ENCODE measurements at regions not wholly inside any gene's neighbourhood (a gene's known extent, or its start where the extent isn't known, plus 50 kb on each side); places are given as distances from the start of the nearest gene placed in this dataset.

DNA sequence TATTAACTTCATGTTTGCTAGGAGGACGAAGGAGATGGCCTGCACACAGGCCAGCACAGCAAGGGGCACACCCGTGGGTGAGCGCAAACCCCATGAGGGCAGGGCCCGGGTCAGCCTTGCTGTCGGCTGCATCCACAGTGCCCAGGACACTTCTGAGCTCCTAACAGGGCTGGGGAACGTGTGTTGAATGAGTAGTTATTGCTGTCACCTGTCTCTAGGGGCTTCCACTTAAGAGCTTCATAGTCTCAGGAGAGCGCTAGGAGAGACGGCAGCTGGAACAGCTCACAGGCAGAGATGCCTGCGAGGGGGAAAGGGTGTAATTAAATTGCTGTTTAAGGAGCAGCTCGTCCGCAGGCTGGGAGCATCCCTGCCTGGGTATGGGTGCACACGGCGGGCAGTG, 91.4 kb upstream of the NEURL1B start:
- ATAC-seq, result no peak
- H3K4me3 ChIP-seq, result no peak overlapping the region
- in situ Hi-C loops (cut with MboI; ENCODE audit: low sequenced_read_pairs in 4 of 4) (no loop called here), intact Hi-C loops (cut with DNase I; ENCODE audit: low total_unique reads) (no loop called here)
- TF ChIP-seq POLR2A (IDR thresholded peaks at IDR 0.05), result no peak
- TF ChIP-seq, protein P1, sequence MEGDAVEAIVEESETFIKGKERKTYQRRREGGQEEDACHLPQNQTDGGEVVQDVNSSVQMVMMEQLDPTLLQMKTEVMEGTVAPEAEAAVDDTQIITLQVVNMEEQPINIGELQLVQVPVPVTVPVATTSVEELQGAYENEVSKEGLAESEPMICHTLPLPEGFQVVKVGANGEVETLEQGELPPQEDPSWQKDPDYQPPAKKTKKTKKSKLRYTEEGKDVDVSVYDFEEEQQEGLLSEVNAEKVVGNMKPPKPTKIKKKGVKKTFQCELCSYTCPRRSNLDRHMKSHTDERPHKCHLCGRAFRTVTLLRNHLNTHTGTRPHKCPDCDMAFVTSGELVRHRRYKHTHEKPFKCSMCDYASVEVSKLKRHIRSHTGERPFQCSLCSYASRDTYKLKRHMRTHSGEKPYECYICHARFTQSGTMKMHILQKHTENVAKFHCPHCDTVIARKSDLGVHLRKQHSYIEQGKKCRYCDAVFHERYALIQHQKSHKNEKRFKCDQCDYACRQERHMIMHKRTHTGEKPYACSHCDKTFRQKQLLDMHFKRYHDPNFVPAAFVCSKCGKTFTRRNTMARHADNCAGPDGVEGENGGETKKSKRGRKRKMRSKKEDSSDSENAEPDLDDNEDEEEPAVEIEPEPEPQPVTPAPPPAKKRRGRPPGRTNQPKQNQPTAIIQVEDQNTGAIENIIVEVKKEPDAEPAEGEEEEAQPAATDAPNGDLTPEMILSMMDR (IDR thresholded peaks at IDR 0.05 in 4 of 5, conservative IDR thresholded peaks at IDR 0.05 in 1 of 5), result no peak
- H3K9me3 ChIP-seq, result no peaks in the 10 kb centered on the region
- H3K36me3 ChIP-seq, result no peaks in the 10 kb centered on the region
- H3K4me1 ChIP-seq, result peaks cover 0 to 3% of the 10 kb centered on the region in 2 donors
- peak overlapping the region in 2 of 4 donors; percentile 5 to 46 for H3K27ac ChIP-seq
- no peaks in the 10 kb centered on the region for H3K27me3 ChIP-seq
- no peak for DNase-seq

DNA sequence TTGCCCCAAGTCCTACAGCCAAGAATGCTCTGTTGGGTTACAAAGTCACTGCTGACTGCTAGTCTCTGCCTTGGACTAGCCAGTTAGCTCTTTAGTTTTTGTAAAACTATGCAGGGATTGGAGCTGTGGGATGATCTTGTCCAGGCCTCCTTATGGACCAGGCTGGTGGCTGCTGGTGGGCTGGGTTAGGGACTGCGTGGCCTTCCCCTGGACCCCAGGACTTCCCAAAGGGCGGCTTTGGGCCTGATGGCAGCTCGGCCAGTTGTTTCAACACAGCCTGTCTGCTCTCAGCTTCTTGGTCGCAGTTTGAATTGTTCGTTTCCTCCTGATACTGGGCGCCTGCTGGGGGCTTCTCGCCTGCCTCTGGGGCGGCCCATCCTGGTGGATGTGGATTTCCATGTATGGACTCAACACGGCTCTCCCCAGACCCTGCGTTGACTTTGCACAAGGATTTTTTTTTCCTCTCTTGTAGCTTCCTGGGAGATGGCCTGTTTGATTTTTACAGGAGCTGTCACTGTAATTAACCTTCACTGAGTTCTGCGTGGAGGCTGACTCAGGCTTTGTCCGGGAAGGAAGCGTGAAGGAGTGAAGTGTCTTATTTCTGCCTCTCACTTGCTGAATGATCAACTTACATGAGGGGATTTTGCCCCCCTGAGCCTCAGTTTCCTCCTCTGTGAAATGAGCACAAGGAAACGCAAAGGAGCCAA, 91.9 kb upstream of the NEURL1B start:
- Histone ChIP-seq H3K4me3 (no peak overlapping the region), H3K27me3 (no peaks in the 10 kb centered on the region), H3K4me1 (peaks cover 0 to 3% of the 10 kb centered on the region in 2 donors), H3K36me3 (no peaks in the 10 kb centered on the region), H3K9me3 (no peaks in the 10 kb centered on the region), H3K27ac (no peak overlapping the region)
- DNase-seq, result no peak
- in situ Hi-C loops (cut with MboI; ENCODE audit: low sequenced_read_pairs in 4 of 4), result no loop called here
- intact Hi-C loops (cut with DNase I; ENCODE audit: low total_unique reads), result no loop called here
- TF ChIP-seq, protein P1 (IDR thresholded peaks at IDR 0.05 in 4 of 5, conservative IDR thresholded peaks at IDR 0.05 in 1 of 5), result no peak
- TF ChIP-seq POLR2A (IDR thresholded peaks at IDR 0.05), result no peak
- ATAC-seq, result no peak

DNA sequence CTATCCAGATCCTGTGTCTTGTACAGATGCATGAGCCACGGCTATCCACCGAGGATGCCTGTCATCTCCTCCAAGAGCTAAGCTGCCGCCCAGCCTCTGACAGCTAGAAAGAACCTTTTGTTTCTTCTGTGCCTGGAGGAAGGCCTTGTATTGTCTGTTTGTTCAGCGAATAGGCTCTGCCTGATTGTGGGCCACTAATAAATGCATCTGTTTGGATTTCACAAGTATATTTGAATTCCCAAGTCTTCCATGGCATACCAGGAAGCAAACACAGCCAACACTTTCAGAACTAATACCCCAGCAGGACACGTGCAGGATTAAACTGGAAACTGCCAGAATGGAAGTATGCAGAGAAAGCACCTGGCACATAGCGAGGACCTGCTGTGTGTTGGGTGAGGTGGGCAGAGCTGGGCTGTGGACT, 92.7 kb upstream of the NEURL1B start:
- in situ Hi-C loops (cut with MboI; ENCODE audit: low sequenced_read_pairs in 4 of 4), result no loop called here
- TF ChIP-seq POLR2A (IDR thresholded peaks at IDR 0.05), result no peak
- TF ChIP-seq, protein P1 (IDR thresholded peaks at IDR 0.05 in 4 of 5, conservative IDR thresholded peaks at IDR 0.05 in 1 of 5), result no peak
- H3K4me1 ChIP-seq, result peaks cover 0 to 3% of the 10 kb centered on the region in 2 donors
- H3K27ac ChIP-seq, result no peak overlapping the region
- no peaks in the 10 kb centered on the region for H3K36me3 ChIP-seq
- intact Hi-C loops (cut with DNase I; ENCODE audit: low total_unique reads), result no loop called here
- H3K4me3 ChIP-seq, result no peak overlapping the region
- DNase-seq (no peak), ATAC-seq (no peak)
- no peaks in the 10 kb centered on the region for H3K9me3 ChIP-seq
- H3K27me3 ChIP-seq, result no peaks in the 10 kb centered on the region

DNA sequence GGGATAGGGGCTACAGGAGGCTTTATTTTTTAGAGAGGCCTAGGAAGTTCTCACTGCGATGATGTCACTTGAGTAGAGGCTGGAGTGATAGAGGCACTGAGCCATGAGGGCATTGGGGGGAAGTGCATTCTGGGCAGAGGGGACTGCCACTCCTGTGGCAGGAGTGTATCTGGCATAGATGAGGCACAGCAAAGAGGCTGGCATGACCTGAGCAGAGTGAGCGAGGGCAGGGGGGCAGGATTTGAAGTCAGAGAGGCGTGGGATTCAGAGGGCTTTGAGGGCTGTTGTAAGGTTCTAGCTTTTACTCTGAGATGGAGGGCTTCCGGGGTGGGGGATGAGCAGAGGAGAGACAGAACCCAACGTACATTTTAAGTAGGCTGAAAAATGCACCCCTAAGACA, 91.9 kb upstream of the SH3PXD2B start:
- in situ Hi-C loops (cut with MboI; ENCODE audit: low sequenced_read_pairs in 4 of 4), result no loop called here
- ATAC-seq (no peak), DNase-seq (no peak)
- peaks cover 0 to 3% of the 10 kb centered on the region in 2 donors for H3K4me1 ChIP-seq
- no peaks in the 10 kb centered on the region for H3K9me3 ChIP-seq
- no peaks in the 10 kb centered on the region for H3K27me3 ChIP-seq
- no peak overlapping the region for H3K27ac ChIP-seq
- intact Hi-C loops (cut with DNase I; ENCODE audit: low total_unique reads), result no loop called here
- TF ChIP-seq, protein P1 (IDR thresholded peaks at IDR 0.05 in 4 of 5, conservative IDR thresholded peaks at IDR 0.05 in 1 of 5), result no peak
- TF ChIP-seq POLR2A (IDR thresholded peaks at IDR 0.05), result no peak
- H3K4me3 ChIP-seq, result no peak overlapping the region
- H3K36me3 ChIP-seq, result no peaks in the 10 kb centered on the region

Data from gastrocnemius medialis (tissue), 4 donors.